GM23338 (cell line): ENCODE measurements at regions not wholly inside any gene's neighbourhood (a gene's known extent, or its start where the extent isn't known, plus 50 kb on each side); places are given as distances from the start of the nearest gene placed in this dataset.

Source experiments
- ATAC-seq: fragments of 200-7000 bp; cut with Tn5 transposase; 3 replicates; pipeline ENCODE4 v1.9.1; 2020
- DNase-seq: peaks from one replicate; pipeline ENCODE4 v3.0.0-alpha.2; 2015; ENCODE audit warnings: low spot score
- H2AFZ ChIP-seq: fragments of 200-600 bp; sonication (generic); 2 replicates; pipeline ENCODE4 v1.8.0; 2016; ENCODE audit warnings: antibody characterized with exemption, mild to moderate bottlenecking, moderate library complexity
- H3F3A ChIP-seq: fragments of 200-600 bp; sonication (generic); replicated peaks from 2 replicates; pipeline ENCODE4 v1.8.0; 2017; ENCODE audit warnings: antibody characterized with exemption, mixed run types, low read depth
- H3K27ac ChIP-seq: fragments of 200-600 bp; sonication (generic); 2 replicates; pipeline ENCODE4 v1.6.1; 2016; ENCODE audit warnings: low read depth
- H3K27me3 ChIP-seq: fragments of 200-600 bp; sonication (generic); 2 replicates; pipeline ENCODE4 v1.8.0; 2016; ENCODE audit warnings: mild to moderate bottlenecking, mixed run types, moderate library complexity; ENCODE audit not compliant: insufficient read depth
- H3K36me3 ChIP-seq: fragments of 200-600 bp; sonication (generic); 2 replicates; pipeline ENCODE4 v1.8.0; 2016; ENCODE audit warnings: mild to moderate bottlenecking; ENCODE audit not compliant: insufficient read depth
- H3K4me1 ChIP-seq: fragments of 200-600 bp; sonication (generic); 2 replicates; pipeline ENCODE4 v1.8.0; 2016; ENCODE audit warnings: mild to moderate bottlenecking, moderate library complexity; ENCODE audit not compliant: insufficient read depth
- H3K4me2 ChIP-seq: fragments of 200-600 bp; sonication (generic); 2 replicates; pipeline ENCODE4 v1.7.1; 2017; ENCODE audit warnings: mixed run types
- H3K4me3 ChIP-seq: fragments of 200-600 bp; sonication (generic); 2 replicates; pipeline ENCODE4 v1.6.1; 2016; ENCODE audit warnings: mixed run types
- H3K79me2 ChIP-seq: fragments of 200-600 bp; sonication (generic); replicated peaks from 2 replicates; pipeline ENCODE4 v1.8.0; 2017; ENCODE audit warnings: mild to moderate bottlenecking; ENCODE audit not compliant: insufficient read depth
- H3K9me2 ChIP-seq: fragments of 200-600 bp; sonication (generic); 2 replicates; pipeline ENCODE4 v1.8.0; 2017; ENCODE audit not compliant: insufficient read depth
- H4K20me1 ChIP-seq: fragments of 200-600 bp; sonication (generic); replicated peaks from 2 replicates; pipeline ENCODE4 v1.8.0; 2017; ENCODE audit warnings: mild to moderate bottlenecking; ENCODE audit not compliant: insufficient read depth
- H3K27ac Mint-ChIP-seq: 2 replicates; pipeline ENCODE4 v1.8.0; 2020; ENCODE audit warnings: inconsistent platforms, mild to moderate bottlenecking, moderate library complexity, mixed read lengths
- H3K27me3 Mint-ChIP-seq: 3 replicates; pipeline ENCODE4 v1.8.0; 2022; ENCODE audit warnings: low read depth, mild to moderate bottlenecking, moderate library complexity, mixed read lengths, inconsistent platforms; ENCODE audit not compliant: insufficient read depth, poor library complexity
- H3K36me3 Mint-ChIP-seq: 3 replicates; pipeline ENCODE4 v1.8.0; 2021; ENCODE audit warnings: low read depth, mild to moderate bottlenecking, inconsistent platforms, moderate library complexity, mixed read lengths
- H3K4me1 Mint-ChIP-seq: 3 replicates; pipeline ENCODE4 v1.8.0; 2020; ENCODE audit warnings: mild to moderate bottlenecking, inconsistent platforms, mixed read lengths
- H3K4me3 Mint-ChIP-seq: 3 replicates; pipeline ENCODE4 v1.8.0; 2021; ENCODE audit warnings: moderate library complexity, mild to moderate bottlenecking, inconsistent platforms, mixed read lengths
- H3K9me3 Mint-ChIP-seq: 3 replicates; pipeline ENCODE4 v1.8.0; 2020; ENCODE audit warnings: moderate library complexity, mild to moderate bottlenecking, inconsistent platforms, mixed read lengths
- CREB1 ChIP-seq: fragments of 250-450 bp; sonication (Bioruptor Pico); IDR thresholded peaks from 2 replicates; pipeline ENCODE4 v1.5.0; 2020; ENCODE audit warnings: low read depth, mild to moderate bottlenecking, moderate library complexity
- EZH2 ChIP-seq: fragments of 200-600 bp; sonication (generic); IDR thresholded peaks from one replicate; pipeline ENCODE4 v1.8.0; 2017; ENCODE audit warnings: antibody characterized with exemption, mild to moderate bottlenecking, low read depth; ENCODE audit not compliant: unreplicated experiment
- JUNB ChIP-seq: IDR thresholded peaks from one replicate; pipeline ENCODE4 v1.6.1; 2016; ENCODE audit warnings: antibody characterized with exemption; ENCODE audit not compliant: unreplicated experiment
- NANOG ChIP-seq: IDR thresholded peaks from 2 replicates; pipeline ENCODE4 v1.6.1; 2016; ENCODE audit warnings: antibody characterized with exemption, borderline replicate concordance
- POLR2AphosphoS5 ChIP-seq: IDR thresholded peaks from 2 replicates; pipeline ENCODE4 v1.6.1; 2016; ENCODE audit warnings: antibody characterized with exemption, low read depth
- REST ChIP-seq: IDR thresholded peaks from one replicate; pipeline ENCODE4 v1.6.1; 2018; ENCODE audit warnings: antibody characterized with exemption; ENCODE audit not compliant: unreplicated experiment
- ZNF114 ChIP-seq: fragments of 250-450 bp; sonication (Bioruptor Pico); IDR thresholded peaks from 2 replicates; pipeline ENCODE4 v1.5.0; 2020; ENCODE audit warnings: mild to moderate bottlenecking, moderate library complexity
- ZNF331 ChIP-seq: fragments of 250-450 bp; sonication (Bioruptor Pico); IDR thresholded peaks from 2 replicates; pipeline ENCODE4 v1.5.0; 2020; ENCODE audit warnings: low read depth, mild to moderate bottlenecking, moderate library complexity
- ZNF462 ChIP-seq: fragments of 250-450 bp; sonication (Bioruptor Pico); IDR thresholded peaks from 2 replicates; pipeline ENCODE4 v1.5.0; 2020; ENCODE audit warnings: mild to moderate bottlenecking, moderate library complexity
- TF ChIP-seq, protein P1 (sequence below), 2 experiments: fragments of 200-600 bp in 1 of 2; sonication (generic) in 1 of 2; conservative IDR thresholded peaks; 2 replicates each; pipeline versions ENCODE4 v1.5.1 to v1.6.1; 2016 to 2017; ENCODE audit warnings: antibody characterized with exemption in 2 of 2, low read depth in 2 of 2, mild to moderate bottlenecking in 2 of 2, moderate library complexity in 1 of 2

DNA sequence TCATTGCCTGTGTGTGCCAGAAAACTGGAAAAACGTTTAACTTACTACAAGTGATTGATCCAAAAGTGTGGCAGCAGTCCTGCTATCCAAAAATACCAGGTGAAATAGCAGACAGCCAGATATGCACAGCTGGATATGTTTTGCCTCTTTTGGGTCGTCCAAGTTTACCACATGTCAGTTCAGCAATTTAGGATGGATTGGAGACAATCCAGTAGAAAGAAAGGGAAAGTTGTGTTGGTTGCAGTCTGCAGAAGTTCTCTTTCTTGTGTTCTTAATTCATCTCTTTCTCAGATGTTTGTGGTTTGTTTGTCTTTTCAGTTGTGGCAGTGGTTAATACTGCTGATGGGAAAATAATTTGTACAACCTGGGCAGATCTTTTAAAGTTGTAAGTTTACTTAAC is 645.0 kb downstream of the PTPRC start:
- Mint-ChIP-seq H3K9me3 (no peaks in the 10 kb centered on the region), H3K4me3 (no peak overlapping the region), H3K4me1 (peaks cover 2% of the 10 kb centered on the region; the same call in 1 of the 3 replicates), H3K27ac (no peak overlapping the region), H3K27me3 (no peaks in the 10 kb centered on the region), H3K36me3 (no peaks in the 10 kb centered on the region)
- Histone ChIP-seq H3K4me2 (no peak overlapping the region), H3K4me1 (no peaks in the 10 kb centered on the region), H2AFZ (no peak overlapping the region), H3K27ac (no peak overlapping the region), H3F3A (no peaks in the 10 kb centered on the region), H3K4me3 (no peak overlapping the region), H4K20me1 (no peaks in the 10 kb centered on the region), H3K27me3 (no peaks in the 10 kb centered on the region), H3K79me2 (no peaks in the 10 kb centered on the region), H3K36me3 (no peaks in the 10 kb centered on the region), H3K9me2 (no peaks in the 10 kb centered on the region; the same call in 1 of the 2 replicates)
- no peak for DNase-seq
- no peak for TF ChIP-seq POLR2AphosphoS5
- no peak for TF ChIP-seq EZH2
- TF ChIP-seq, protein P1, sequence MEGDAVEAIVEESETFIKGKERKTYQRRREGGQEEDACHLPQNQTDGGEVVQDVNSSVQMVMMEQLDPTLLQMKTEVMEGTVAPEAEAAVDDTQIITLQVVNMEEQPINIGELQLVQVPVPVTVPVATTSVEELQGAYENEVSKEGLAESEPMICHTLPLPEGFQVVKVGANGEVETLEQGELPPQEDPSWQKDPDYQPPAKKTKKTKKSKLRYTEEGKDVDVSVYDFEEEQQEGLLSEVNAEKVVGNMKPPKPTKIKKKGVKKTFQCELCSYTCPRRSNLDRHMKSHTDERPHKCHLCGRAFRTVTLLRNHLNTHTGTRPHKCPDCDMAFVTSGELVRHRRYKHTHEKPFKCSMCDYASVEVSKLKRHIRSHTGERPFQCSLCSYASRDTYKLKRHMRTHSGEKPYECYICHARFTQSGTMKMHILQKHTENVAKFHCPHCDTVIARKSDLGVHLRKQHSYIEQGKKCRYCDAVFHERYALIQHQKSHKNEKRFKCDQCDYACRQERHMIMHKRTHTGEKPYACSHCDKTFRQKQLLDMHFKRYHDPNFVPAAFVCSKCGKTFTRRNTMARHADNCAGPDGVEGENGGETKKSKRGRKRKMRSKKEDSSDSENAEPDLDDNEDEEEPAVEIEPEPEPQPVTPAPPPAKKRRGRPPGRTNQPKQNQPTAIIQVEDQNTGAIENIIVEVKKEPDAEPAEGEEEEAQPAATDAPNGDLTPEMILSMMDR (conservative IDR thresholded peaks at IDR 0.05; ENCODE audit: low read depth in 2 of 2) = no peak
- no peak for TF ChIP-seq NANOG
- TF ChIP-seq CREB1 = no peak
- TF ChIP-seq JUNB = no peak
- no peak for TF ChIP-seq ZNF331 (CRISPR knock-in tag)
- ATAC-seq = no peak

DNA sequence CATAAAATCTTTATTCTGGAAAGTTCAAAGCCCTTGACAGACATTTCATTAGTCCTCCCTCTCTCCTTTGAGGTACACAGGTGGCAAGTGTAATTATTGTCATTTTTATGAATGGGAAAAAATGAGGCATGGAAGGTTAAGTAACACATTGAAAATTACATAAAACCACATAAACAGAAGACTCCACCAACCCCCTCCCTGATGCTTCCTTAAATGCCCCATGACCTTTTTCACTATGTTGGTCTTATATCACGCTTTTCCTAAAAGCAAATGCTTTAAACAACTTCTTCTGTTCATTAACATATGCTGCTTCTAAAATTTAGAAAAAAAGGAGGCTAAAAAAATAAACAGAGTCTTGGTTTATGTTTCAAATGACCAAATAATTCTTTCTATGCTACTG is 648.4 kb downstream of the PTPRC start:
- no peak overlapping the region for H2AFZ ChIP-seq
- H3K27me3 Mint-ChIP-seq = no peaks in the 10 kb centered on the region
- DNase-seq (no peak), ATAC-seq (no peak)
- no peaks in the 10 kb centered on the region for H4K20me1 ChIP-seq
- no peaks in the 10 kb centered on the region for H3K36me3 Mint-ChIP-seq
- H3K4me3 ChIP-seq = no peak overlapping the region
- H3K9me3 Mint-ChIP-seq = no peaks in the 10 kb centered on the region
- no peaks in the 10 kb centered on the region for H3K36me3 ChIP-seq
- H3K27ac ChIP-seq = no peak overlapping the region
- no peaks in the 10 kb centered on the region; the same call in 1 of the 2 replicates for H3K9me2 ChIP-seq
- H3K27me3 ChIP-seq = no peaks in the 10 kb centered on the region
- H3K4me2 ChIP-seq = no peak overlapping the region
- no peak overlapping the region for H3K4me3 Mint-ChIP-seq
- H3K27ac Mint-ChIP-seq = no peak overlapping the region
- H3K4me1 Mint-ChIP-seq = peaks cover 2% of the 10 kb centered on the region; the same call in 1 of the 3 replicates
- no peaks in the 10 kb centered on the region for H3K79me2 ChIP-seq
- no peaks in the 10 kb centered on the region for H3K4me1 ChIP-seq
- H3F3A ChIP-seq = no peaks in the 10 kb centered on the region
- no peak for TF ChIP-seq POLR2AphosphoS5
- TF ChIP-seq CREB1 = no peak
- no peak for TF ChIP-seq JUNB
- no peak for TF ChIP-seq NANOG
- no peak for TF ChIP-seq ZNF331 (CRISPR knock-in tag)
- TF ChIP-seq ZNF114 = no peak
- no peak for TF ChIP-seq ZNF462 (CRISPR knock-in tag)
- TF ChIP-seq REST = no peak
